ENCODE measurements at regions not wholly inside any gene's neighbourhood (a gene's known extent, or its start where the extent isn't known, plus 50 kb on each side); places are given as distances from the start of the nearest gene placed in this dataset.
"Not testable (repeated sequence)": the region's sequence is repeated elsewhere in the genome, so short reads cannot be mapped to it uniquely, and the experiment has no call there.

DNA sequence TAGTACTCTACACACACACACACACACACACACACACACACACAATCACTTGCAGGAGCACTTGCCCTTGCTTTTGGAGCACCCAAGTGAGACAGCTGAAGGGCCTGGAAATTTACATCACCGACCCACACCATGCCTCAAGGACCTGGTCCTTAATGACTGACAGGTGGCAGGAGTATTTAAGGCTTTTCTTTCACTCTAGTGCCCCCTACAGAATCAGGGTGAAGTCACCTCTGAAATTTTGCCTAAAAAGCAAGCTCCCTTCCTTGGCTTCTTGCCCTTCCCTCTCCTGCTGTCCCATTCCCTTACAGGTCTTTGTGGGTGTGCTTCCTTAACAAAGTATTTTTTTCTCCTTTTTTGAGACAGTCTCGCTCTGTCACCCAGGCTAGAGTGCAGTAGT lies 353.5 kb upstream of the IRAK1BP1 start:
- no peak for DNase-seq

- no peak for DNase-seq
These were observed 352.1 kb upstream of the IRAK1BP1 start for GRCh38 chr6:78515271-78515670.

- no peak for DNase-seq
These were observed 350.0 kb upstream of the IRAK1BP1 start for GRCh38 chr6:78517399-78517798.

GRCh38 chr6:78523622-78524021 lies 343.7 kb upstream of the IRAK1BP1 start:
- no peak for DNase-seq

- DNase-seq, result no peak
These were observed 341.4 kb upstream of the IRAK1BP1 start for GRCh38 chr6:78525976-78526375.

- no peak for DNase-seq
These were observed 340.9 kb upstream of the IRAK1BP1 start for GRCh38 chr6:78526432-78526831.

DNA sequence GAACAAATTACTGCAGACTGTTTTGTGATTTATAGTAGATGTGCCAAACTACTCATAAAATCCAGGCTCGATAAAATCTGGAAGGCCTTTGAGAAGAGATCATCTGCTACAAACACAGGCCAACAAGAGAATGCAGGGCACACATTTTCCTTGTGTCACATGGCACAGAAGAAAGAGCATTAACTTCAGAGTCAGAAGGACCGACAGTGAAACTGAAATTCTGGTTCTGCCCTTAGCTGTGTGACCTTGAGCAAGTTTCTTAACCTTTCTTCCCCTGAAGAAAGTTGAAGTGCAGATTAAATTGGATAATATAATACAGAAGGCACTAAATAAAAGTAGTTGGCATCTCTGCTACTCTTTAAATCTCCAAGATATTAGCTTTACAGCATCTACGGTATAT lies 338.4 kb upstream of the IRAK1BP1 start:
- DNase-seq, result no peak

GRCh38 chr6:78530208-78530607 lies 337.1 kb upstream of the IRAK1BP1 start:
- no peak for DNase-seq

- DNase-seq, result no peak
These were observed 333.9 kb upstream of the IRAK1BP1 start for GRCh38 chr6:78533426-78533825.

GRCh38 chr6:78533876-78534275 lies 333.5 kb upstream of the IRAK1BP1 start:
- no peak for DNase-seq

DNA sequence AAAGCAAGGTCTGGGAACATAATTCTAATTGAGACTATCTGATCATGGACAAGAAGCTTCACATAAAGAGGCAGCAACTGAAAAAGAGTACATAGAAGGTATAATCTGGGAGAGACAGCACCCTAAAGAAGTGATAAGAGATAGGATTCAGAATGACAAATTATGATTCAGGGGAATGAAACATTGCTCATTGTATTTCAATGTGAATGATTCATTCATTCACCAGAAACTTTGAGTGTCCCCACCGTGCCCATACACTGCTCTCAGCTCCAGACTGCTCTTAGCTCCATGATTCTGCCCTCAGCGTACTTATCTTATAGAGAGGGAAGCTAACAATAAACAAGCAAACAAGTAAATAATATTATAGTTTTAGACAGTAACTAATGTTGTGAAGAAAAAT lies 329.3 kb upstream of the IRAK1BP1 start:
- no peak for DNase-seq

- not testable (repeated sequence) for DNase-seq
These were observed 319.7 kb upstream of the IRAK1BP1 start for GRCh38 chr6:78547636-78548035.

- DNase-seq, result no peak
These were observed 316.0 kb upstream of the IRAK1BP1 start for GRCh38 chr6:78551361-78551760.

GRCh38 chr6:78552435-78552834 lies 314.9 kb upstream of the IRAK1BP1 start:
- DNase-seq, result no peak

DNA sequence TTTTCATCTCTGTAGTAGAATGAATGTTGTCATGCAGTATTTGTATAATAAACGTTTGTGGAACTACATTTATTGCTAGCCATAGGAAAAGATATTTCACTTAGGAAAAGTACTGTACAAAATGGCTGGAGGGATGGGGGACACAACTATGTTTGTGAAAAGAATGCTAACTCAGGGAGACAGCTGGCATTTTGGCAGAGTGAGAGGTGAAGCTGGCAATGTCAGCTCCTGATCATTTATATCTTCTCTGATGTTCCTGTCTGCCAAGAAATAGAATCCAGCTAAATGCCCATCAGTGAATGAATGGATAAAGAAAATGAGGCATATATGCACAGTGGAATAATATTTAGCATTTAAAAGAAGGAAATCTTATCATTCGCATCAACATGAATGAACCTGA lies 313.0 kb upstream of the IRAK1BP1 start:
- DNase-seq, result no peak

- DNase-seq, result no peak
These were observed 308.3 kb upstream of the IRAK1BP1 start for GRCh38 chr6:78559056-78559455.

DNA sequence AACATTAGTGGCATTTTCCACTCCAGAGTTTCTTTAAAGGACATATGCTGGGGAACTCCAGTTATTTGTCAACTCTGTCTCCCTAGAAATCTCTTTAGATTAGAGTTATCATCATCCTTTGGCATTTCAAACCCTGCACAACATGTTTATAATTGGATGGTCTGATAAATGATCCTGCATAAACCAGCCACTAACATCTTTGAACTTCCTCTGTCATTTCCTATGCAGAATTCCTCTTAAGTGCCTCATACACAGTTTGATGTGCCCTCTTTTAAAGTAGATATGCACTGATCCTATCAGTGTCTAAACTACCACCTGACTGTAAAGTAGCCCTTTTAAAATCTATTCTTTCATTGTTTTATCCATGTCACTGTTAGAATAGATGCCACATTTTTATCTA lies 306.3 kb upstream of the IRAK1BP1 start:
- DNase-seq, result no peak

DNA sequence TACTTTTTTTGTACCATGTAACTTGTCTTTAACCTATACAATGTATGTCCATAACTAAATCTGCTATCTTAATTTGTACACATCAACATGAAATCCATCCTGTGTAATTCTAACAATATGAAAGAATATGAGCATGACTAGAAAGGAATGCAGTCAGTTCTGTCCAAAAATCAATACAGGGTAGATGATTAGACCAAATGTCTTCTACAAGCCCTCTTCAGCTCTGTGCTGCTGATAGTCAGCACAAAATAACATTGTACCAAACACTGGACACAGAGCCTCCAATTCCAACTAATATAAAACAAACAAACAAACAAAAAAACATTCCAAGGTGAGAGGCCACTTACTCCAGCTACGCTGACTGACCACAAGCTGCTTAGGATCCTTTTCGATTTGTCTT lies 301.4 kb upstream of the IRAK1BP1 start:
- DNase-seq, result no peak

- no peak for DNase-seq
These were observed 297.3 kb upstream of the IRAK1BP1 start for GRCh38 chr6:78570044-78570443.

DNA sequence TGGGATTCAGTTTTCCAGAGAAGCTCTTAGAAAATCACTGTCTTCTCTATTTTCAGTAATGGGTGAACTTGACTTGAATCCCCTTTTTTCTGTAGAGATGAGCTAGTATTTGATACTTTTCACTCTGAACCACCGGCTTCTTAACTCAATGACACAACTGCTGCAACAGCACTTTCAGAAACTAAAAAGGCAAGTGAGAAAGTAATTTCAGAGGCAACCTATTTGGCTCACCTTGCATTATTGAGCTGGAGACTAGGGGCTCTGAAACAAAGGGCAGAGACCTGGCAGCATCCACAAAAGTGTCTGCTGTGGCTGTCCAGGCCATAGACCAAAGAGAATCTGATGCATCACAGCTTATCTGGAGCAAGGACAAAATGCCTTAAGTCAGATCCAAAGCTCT lies 289.8 kb upstream of the IRAK1BP1 start:
- DNase-seq, result no peak

- DNase-seq, result no peak
These were observed 288.9 kb upstream of the IRAK1BP1 start for GRCh38 chr6:78578430-78578829.

- DNase-seq, result no peak
These were observed 286.4 kb upstream of the IRAK1BP1 start for GRCh38 chr6:78580923-78581322.

GRCh38 chr6:78583079-78583478 lies 284.3 kb upstream of the IRAK1BP1 start:
- no peak for DNase-seq

DNA sequence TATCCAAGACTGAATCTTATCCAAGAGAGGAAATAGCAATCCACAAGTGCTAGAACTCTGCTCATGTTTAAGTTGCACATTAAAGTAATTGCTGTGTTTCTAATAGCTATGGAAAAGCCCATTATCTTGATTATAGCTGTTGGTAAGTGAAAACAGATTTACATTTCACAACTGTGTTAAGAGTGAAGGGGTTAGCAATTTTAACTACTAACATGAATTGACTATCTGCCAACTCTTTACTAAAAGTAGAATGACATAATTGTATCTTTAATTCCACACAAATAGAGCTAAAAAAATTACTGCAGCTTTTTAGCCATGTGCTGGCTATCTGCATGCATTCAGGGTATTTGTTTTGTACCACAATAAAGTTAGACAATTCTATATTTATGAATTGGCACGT lies 277.9 kb upstream of the IRAK1BP1 start:
- no peak for DNase-seq

DNA sequence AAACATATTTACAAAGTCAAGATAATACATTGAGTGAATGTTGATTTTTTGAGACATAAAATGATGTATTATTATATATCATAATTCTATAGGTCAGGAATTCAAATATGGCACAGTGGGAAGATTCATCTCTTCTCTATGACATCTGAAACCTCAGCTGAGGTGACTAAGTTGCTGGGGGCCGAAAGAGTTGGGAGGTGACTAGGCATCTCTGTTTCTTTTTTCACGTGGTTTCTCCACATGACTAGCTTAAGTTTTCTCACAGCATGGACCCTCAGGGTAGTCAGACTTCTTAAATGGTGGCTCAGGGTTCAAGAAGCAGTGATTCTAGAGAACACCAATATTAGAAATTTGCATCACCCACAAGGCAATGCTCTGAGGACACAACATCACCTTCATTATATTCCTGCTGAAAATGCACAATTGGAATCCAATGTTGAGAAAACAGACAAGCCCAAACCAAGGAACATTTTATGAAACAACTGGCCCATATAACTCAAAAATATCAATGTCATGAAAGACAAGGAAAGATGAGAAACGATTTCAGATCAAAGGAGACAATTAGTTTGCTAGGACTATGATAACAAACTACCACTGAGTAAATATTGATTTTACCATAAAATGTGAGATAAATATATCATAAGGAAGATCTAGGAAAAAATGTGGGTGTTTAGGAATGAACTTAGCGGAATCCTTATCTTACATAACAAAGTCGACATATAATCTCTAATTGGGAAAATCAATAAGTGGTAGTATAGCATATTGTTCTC lies 273.3 kb upstream of the IRAK1BP1 start:
- no peak for DNase-seq
